Activated CD4-positive, alpha-beta T cell treated with anti-CD3 and anti-CD28 coated beads, Interleukin-2, amount 10 ng/mL, durations not matched to agents 7 days and 5 days (primary cell): ENCODE measurements at regions not wholly inside any gene's neighbourhood (a gene's known extent, or its start where the extent isn't known, plus 50 kb on each side); places are given as distances from the start of the nearest gene placed in this dataset.

Experiments used
- CTCF ChIA-PET: fragments of 350-600 bp; sonication (Branson Sonifier 250); formaldehyde crosslinking; loops from one replicate; lab custom pipeline; 2021; ENCODE audit warnings: antibody characterized with exemption; lab: Charles Lee
- POLR2A ChIA-PET: fragments of 350-600 bp; sonication (Branson Sonifier 250); formaldehyde crosslinking; loops from one replicate; lab custom pipeline; 2021; ENCODE audit warnings: antibody characterized with exemption; lab: Charles Lee
- DNase-seq: peaks from one replicate; pipeline ENCODE4 v3.0.0-alpha.2; 2020
- H3K27ac Mint-ChIP-seq: one replicate; pipeline ENCODE4 v1.8.0; 2021; ENCODE audit warnings: mild to moderate bottlenecking, moderate library complexity, mixed read lengths
- H3K27me3 Mint-ChIP-seq: one replicate; pipeline ENCODE4 v1.8.0; 2021; ENCODE audit warnings: mixed read lengths
- H3K36me3 Mint-ChIP-seq: one replicate; pipeline ENCODE4 v1.8.0; 2021; ENCODE audit warnings: low read depth, mixed read lengths
- H3K4me1 Mint-ChIP-seq: one replicate; pipeline ENCODE4 v1.8.0; 2021; ENCODE audit warnings: mixed read lengths
- H3K4me3 Mint-ChIP-seq: one replicate; pipeline ENCODE4 v1.8.0; 2021; ENCODE audit warnings: mild to moderate bottlenecking, moderate library complexity, mixed read lengths
- H3K9me3 Mint-ChIP-seq: one replicate; pipeline ENCODE4 v1.8.0; 2021; ENCODE audit warnings: mixed read lengths

DNA sequence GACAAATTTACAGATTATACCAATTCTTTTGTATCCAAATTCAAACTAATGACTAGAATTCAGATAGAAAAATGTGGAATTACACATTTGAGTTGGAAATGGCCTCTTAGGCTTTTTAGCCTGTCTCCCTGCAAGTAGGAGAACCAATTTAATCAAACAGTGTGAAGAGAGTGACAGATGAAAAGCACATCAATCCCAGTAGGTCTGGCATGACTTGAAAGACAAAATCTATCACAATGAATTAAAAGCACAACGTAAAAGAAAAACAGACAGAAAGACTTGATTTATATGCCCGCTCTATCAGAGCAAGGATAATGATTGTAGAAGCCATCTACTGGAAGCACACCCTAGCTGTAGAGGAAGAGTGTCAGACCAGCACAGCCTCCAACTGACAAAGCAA lies 1084.4 kb upstream of the SPRY2 start:
- DNase-seq: no peak
- ChIA-PET CTCF (no interaction called here), POLR2A (no interaction called here)
- H3K4me1 Mint-ChIP-seq: no peaks in the 10 kb centered on the region
- H3K4me3 Mint-ChIP-seq: no peak overlapping the region
- no peak overlapping the region for H3K27ac Mint-ChIP-seq
- no peaks in the 10 kb centered on the region for H3K36me3 Mint-ChIP-seq
- H3K9me3 Mint-ChIP-seq: peaks cover 5% of the 10 kb centered on the region
- H3K27me3 Mint-ChIP-seq: no peaks in the 10 kb centered on the region

DNA sequence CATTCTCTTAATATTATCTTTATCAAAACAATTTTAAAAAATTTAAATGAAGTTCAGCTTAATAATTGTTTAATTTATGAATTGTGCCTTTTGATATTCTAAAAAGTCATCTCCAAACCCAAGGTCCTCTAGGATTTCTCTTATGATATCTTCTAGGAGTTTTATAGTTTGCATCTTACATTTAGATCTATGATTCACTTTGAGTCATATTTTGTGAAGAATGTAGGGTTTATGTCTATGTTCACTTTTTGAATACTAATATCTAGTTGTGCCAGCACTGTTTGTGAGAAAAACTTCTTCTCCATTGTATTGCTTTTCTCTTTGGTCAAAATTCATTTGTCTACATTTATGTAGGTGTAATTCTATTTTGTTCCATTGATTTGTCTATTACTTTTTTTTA lies 1068.4 kb upstream of the SPRY2 start:
- H3K27ac Mint-ChIP-seq: no peak overlapping the region
- CTCF ChIA-PET: no interaction called here
- no peaks in the 10 kb centered on the region for H3K36me3 Mint-ChIP-seq
- POLR2A ChIA-PET: no interaction called here
- no peaks in the 10 kb centered on the region for H3K4me1 Mint-ChIP-seq
- H3K27me3 Mint-ChIP-seq: no peaks in the 10 kb centered on the region
- peaks cover 3% of the 10 kb centered on the region for H3K9me3 Mint-ChIP-seq
- DNase-seq: no peak
- H3K4me3 Mint-ChIP-seq: no peak overlapping the region

DNA sequence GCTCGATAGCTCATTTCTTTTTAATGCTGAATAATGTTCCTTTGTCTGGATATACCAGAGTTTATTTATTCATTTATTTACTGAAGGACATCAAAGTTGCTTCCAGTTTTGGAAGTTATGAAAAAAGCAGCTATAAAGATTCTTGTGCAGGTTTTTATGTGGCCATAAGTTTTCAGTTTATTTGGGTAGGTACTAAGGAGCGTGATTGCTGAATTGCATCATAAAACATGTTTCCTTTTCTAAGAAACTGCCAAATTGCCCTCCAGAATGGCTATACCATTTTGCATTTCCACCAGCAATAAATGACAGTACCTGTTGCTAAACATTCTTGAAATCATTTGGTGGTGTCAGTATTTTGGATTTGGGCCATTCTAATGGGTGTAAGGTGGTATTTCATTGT lies 1067.7 kb upstream of the SPRY2 start:
- Mint-ChIP-seq H3K27ac (no peak overlapping the region), H3K27me3 (no peaks in the 10 kb centered on the region), H3K36me3 (no peaks in the 10 kb centered on the region), H3K4me1 (no peaks in the 10 kb centered on the region), H3K9me3 (peaks cover 3% of the 10 kb centered on the region), H3K4me3 (no peak overlapping the region)
- CTCF ChIA-PET: no interaction called here
- DNase-seq: no peak
- POLR2A ChIA-PET: no interaction called here

DNA sequence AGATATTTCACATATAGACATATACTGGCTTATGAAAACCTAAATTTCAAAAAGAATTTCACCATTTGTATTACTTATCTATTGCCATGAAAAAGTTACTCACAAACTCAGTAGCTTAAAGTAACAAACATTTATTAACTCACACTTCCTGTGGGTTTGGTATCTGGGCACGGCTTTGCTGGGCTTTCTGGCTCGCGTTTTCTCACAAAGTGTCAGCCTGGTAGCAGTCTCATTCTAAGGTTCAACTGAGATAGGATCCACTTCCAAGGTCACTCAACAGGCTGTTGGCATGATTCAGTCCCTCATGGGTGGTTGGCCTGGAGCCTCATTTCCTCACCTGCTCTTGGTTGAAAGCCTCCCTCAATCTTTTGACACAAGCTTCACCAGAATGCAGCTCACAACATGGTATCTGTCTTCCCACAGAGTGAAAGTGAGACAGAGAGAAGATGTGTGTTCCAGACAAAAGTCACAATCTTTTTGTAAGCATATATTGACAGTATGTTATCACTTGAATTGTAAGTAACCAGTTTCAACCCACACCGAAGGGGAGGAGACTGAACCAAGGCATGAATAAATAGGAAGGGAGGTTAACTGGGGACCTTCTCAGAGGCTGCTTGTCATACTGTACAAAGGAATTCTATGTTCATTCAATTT lies 1065.8 kb upstream of the SPRY2 start:
- DNase-seq: no peak
- CTCF ChIA-PET: no interaction called here
- peaks cover 3% of the 10 kb centered on the region for H3K9me3 Mint-ChIP-seq
- no peaks in the 10 kb centered on the region for H3K4me1 Mint-ChIP-seq
- H3K4me3 Mint-ChIP-seq: no peak overlapping the region
- no peak overlapping the region for H3K27ac Mint-ChIP-seq
- H3K36me3 Mint-ChIP-seq: no peaks in the 10 kb centered on the region
- H3K27me3 Mint-ChIP-seq: no peaks in the 10 kb centered on the region
- POLR2A ChIA-PET: no interaction called here

DNA sequence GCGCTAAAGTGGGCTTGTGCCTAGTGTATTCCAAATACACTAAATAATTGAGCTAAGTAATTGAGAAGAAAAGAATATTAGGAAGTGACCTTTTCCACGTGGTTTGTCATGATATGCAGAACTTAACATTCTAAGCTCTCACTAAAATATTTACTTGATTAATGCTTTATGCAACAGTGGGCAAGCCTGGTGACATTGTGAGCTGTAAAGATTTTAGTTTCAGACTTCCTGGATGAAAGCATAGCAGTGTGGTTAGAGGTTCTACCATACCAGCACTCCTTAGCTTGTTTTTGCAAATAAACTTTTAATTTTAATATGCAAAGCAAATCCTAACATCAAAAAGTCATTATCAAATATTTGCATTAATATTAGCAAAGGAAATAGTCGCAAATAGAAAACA lies 1065.1 kb upstream of the SPRY2 start:
- Mint-ChIP-seq H3K4me1 (no peaks in the 10 kb centered on the region), H3K4me3 (no peak overlapping the region), H3K27me3 (no peaks in the 10 kb centered on the region), H3K36me3 (no peaks in the 10 kb centered on the region), H3K27ac (no peak overlapping the region), H3K9me3 (peaks cover 3% of the 10 kb centered on the region)
- no peak for DNase-seq
- ChIA-PET CTCF (no interaction called here), POLR2A (no interaction called here)

DNA sequence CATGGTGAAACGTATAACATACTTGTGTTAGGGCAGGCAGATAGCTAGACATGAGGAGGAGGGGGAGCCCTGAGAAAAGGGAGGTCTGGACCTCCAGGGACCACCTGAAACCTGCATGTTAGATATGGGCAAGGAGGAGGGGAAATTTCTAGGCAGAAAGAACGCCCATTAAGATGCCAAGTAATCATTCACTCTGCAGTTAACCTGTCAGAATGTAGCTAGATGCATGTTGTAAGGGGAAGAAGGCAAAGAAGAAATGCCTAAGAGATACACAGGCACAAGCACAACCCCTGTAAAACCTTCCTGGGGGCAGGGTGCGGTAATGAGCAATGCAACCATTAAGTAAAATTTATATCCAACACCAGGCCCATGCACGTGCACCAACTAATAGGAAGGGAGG lies 1055.3 kb upstream of the SPRY2 start:
- ChIA-PET CTCF (no interaction called here), POLR2A (no interaction called here)
- Mint-ChIP-seq H3K9me3 (peaks cover 9% of the 10 kb centered on the region), H3K4me1 (no peaks in the 10 kb centered on the region), H3K27me3 (no peaks in the 10 kb centered on the region), H3K27ac (no peak overlapping the region), H3K4me3 (no peak overlapping the region), H3K36me3 (no peaks in the 10 kb centered on the region)
- DNase-seq: no peak

DNA sequence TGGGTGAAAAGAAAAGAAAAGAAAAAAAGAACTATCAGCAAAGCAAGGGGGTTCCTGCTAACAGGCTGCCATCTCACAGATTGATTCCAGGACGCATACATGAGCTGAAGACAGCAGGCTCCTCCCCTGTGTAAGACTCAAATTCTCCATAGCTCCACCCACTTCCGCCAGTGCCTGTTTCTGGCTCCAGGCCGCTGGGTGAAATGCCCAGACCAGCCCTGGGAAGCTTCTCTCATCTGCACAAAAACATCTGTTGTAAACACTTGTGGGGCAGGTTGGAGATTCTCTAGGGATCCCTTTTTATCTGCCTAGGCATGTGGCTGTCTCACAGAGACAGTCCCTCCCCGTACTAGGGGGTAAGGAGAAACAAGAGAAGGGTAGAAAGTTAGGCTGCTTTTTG lies 1054.4 kb upstream of the SPRY2 start:
- DNase-seq: no peak
- no peaks in the 10 kb centered on the region for H3K36me3 Mint-ChIP-seq
- H3K9me3 Mint-ChIP-seq: peaks cover 9% of the 10 kb centered on the region
- CTCF ChIA-PET: no interaction called here
- no peaks in the 10 kb centered on the region for H3K27me3 Mint-ChIP-seq
- POLR2A ChIA-PET: no interaction called here
- H3K27ac Mint-ChIP-seq: no peak overlapping the region
- H3K4me3 Mint-ChIP-seq: no peak overlapping the region
- H3K4me1 Mint-ChIP-seq: no peaks in the 10 kb centered on the region

DNA sequence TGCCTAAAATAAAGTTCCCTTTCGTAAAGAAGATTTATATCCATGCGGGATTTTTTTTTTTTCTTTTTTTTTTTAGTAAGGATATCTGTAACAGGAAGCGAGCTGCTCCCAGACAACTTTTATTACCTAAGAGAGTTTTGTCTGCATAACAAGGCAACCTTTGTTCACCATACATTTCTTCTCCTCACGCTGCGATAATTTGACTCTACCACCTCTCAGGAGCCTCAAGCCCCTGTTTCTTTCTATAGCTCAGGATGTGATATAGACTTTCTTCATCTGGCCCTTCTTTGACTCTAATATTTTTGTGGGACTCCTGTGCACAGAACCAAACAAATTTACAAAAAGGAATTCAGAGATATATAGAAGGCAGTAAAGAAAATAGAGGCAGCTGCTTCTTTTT lies 1053.7 kb upstream of the SPRY2 start:
- ChIA-PET CTCF (interaction anchor here (0.7 kb wide), 1 partner anchor 70 kb away, joined by 3 read pairs; no protein-coding TSS in a partner anchor), POLR2A (no interaction called here)
- H3K27ac Mint-ChIP-seq: no peak overlapping the region
- DNase-seq: no peak
- no peak overlapping the region for H3K4me3 Mint-ChIP-seq
- H3K4me1 Mint-ChIP-seq: no peaks in the 10 kb centered on the region
- H3K9me3 Mint-ChIP-seq: peaks cover 6% of the 10 kb centered on the region
- H3K27me3 Mint-ChIP-seq: no peaks in the 10 kb centered on the region
- H3K36me3 Mint-ChIP-seq: no peaks in the 10 kb centered on the region

DNA sequence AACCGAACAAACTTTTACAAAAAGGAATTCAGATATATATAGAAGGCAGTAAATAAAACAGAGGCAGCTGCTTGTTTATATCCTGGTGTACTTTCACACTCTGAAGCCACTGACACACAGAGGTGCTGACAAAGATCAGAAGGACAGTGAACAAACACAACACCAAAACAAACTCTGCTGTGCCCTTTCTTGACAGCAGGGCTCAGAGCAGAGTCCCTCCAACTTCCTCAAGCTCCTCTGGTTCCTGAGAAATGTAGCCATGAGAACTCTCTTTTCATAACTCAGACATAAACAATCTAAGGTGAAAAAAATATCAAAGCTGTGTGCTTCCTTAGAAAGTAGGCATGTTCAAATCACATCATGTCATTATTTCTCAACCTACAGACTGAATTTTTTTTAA lies 1052.8 kb upstream of the SPRY2 start:
- Mint-ChIP-seq H3K27me3 (no peaks in the 10 kb centered on the region), H3K36me3 (no peaks in the 10 kb centered on the region), H3K27ac (no peak overlapping the region), H3K4me3 (no peak overlapping the region), H3K9me3 (peaks cover 6% of the 10 kb centered on the region), H3K4me1 (no peaks in the 10 kb centered on the region)
- ChIA-PET POLR2A (no interaction called here), CTCF (no interaction called here)
- no peak for DNase-seq

DNA sequence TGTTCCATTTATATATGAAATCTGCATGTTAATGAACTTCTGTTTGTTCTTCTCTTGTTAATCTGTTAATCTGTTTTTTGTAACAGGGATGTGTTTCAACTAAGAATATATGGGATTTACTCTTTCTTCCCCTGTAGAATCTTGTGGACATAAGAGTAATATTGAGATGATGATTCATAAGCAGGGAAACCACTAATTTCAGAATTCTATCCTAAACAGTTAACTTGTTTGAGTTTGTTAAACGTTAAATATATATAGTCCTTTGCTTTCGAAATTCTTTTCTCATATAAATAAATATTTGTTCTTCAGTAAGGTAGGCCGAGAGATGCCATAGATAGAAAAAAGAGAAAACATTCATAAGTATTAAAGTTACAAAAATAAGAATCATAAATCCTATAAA lies 1052.2 kb upstream of the SPRY2 start:
- Mint-ChIP-seq H3K36me3 (no peaks in the 10 kb centered on the region), H3K27ac (no peak overlapping the region), H3K9me3 (peaks cover 9% of the 10 kb centered on the region), H3K4me3 (no peak overlapping the region), H3K4me1 (no peaks in the 10 kb centered on the region), H3K27me3 (no peaks in the 10 kb centered on the region)
- POLR2A ChIA-PET: no interaction called here
- CTCF ChIA-PET: no interaction called here
- no peak for DNase-seq

DNA sequence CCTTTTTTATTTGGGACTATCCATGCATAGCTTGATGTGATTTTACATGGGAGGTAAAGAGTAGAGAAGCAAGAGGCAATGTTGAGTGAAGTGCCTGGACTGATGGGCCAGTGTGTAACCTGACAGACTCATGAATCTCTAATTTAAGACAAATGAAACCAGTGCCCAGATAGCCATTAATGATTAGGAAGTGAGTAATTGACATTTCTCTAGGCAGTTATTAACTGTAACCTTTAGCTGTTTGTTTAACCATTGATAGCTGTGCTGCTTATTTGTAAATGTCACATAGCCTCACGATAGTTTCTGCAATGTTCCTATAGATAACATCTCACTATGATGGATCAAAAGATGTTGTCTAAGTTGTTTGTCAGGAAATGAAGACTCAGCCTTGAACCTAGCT lies 1047.5 kb upstream of the SPRY2 start:
- H3K4me1 Mint-ChIP-seq: no peaks in the 10 kb centered on the region
- CTCF ChIA-PET: no interaction called here
- peaks cover 9% of the 10 kb centered on the region for H3K9me3 Mint-ChIP-seq
- H3K4me3 Mint-ChIP-seq: no peak overlapping the region
- H3K27me3 Mint-ChIP-seq: no peaks in the 10 kb centered on the region
- no peaks in the 10 kb centered on the region for H3K36me3 Mint-ChIP-seq
- no peak overlapping the region for H3K27ac Mint-ChIP-seq
- POLR2A ChIA-PET: no interaction called here
- no peak for DNase-seq

DNA sequence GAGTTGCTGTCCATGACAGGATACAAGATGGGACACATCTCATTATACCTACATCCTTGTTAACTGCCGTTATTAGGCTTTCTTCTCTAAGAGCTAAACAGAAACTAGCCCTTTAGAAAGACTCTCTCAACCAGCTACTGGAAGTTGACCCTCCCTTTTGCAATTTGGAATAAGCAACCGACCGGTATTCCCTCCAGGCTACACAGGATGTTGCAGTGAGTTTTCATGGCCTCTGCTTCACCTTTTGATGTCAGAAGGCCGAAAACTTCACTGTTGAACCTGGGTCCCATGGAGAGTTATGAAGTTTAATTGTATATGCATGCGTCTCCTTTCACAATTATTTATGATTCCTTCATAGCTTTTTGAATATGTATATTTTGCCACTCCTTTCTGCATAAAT lies 1042.5 kb upstream of the SPRY2 start:
- H3K36me3 Mint-ChIP-seq: no peaks in the 10 kb centered on the region
- CTCF ChIA-PET: no interaction called here

DNA sequence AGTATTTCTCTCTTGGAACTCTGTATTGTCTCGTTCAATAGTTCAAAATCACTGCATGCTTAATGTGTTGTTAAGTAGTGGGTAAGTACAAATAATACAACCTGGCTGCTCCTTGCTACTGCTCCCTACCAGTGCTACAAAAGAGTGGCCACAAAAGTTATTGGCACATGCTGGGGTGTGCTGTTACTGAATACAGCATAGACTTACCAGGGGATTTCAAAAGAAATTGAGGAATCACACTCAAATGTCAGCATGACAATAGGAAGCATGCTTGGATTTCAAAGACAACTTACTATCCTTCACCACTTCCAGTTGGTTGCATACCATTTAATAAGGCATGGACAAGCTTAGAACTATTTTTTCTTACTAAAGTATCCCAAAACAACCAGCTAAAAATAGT lies 1041.3 kb upstream of the SPRY2 start:
- Mint-ChIP-seq H3K27ac (no peak overlapping the region), H3K4me3 (no peak overlapping the region), H3K4me1 (no peaks in the 10 kb centered on the region), H3K36me3 (no peaks in the 10 kb centered on the region), H3K27me3 (no peaks in the 10 kb centered on the region), H3K9me3 (peaks cover 12% of the 10 kb centered on the region)
- ChIA-PET POLR2A (no interaction called here), CTCF (no interaction called here)
- no peak for DNase-seq

More for the DNA sequence above, 1042.5 kb upstream of the SPRY2 start:
- POLR2A ChIA-PET: no interaction called here
- Mint-ChIP-seq H3K4me1 (no peaks in the 10 kb centered on the region), H3K27ac (no peak overlapping the region), H3K9me3 (peaks cover 15% of the 10 kb centered on the region), H3K27me3 (no peaks in the 10 kb centered on the region), H3K4me3 (no peak overlapping the region)
- DNase-seq: no peak

DNA sequence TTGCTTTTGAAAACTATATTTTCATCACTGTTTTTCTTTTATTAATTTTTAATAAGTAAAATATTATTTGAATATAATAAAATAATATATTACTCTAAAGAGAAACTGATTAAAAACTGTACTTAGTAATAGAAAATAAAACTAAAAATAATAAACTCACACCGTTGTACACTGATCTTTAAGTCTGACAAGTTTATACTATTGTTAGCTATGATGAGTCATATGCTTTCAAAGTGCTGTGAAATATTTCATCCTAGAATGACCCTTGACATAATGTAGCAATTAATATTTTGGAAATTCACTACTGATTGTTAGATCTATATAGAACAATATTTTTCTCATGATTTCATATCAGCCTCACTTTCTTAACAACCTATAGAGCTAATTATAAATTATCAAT lies 1040.6 kb upstream of the SPRY2 start:
- Mint-ChIP-seq H3K36me3 (no peaks in the 10 kb centered on the region), H3K27me3 (no peaks in the 10 kb centered on the region), H3K4me1 (no peaks in the 10 kb centered on the region), H3K9me3 (peaks cover 12% of the 10 kb centered on the region), H3K4me3 (no peak overlapping the region), H3K27ac (no peak overlapping the region)
- CTCF ChIA-PET: no interaction called here
- POLR2A ChIA-PET: no interaction called here
- no peak for DNase-seq
